Stimulated activated CD8-positive, alpha-beta memory T cell treated with anti-CD3 and anti-CD28 coated beads, Interleukin-15, amount 100 ng/mL, for 4 hours (primary cell): ENCODE measurements at regions not wholly inside any gene's neighbourhood (a gene's known extent, or its start where the extent isn't known, plus 50 kb on each side); places are given as distances from the start of the nearest gene placed in this dataset.
"Not testable (repeated sequence)": the region's sequence is repeated elsewhere in the genome, so short reads cannot be mapped to it uniquely, and the experiment has no call there.

Source experiments
- DNase-seq, 2 donors: peaks; one replicate each; pipeline ENCODE4 v3.0.0-alpha.2; 2020; ENCODE audit warnings: low read depth in 2 of 2

DNA sequence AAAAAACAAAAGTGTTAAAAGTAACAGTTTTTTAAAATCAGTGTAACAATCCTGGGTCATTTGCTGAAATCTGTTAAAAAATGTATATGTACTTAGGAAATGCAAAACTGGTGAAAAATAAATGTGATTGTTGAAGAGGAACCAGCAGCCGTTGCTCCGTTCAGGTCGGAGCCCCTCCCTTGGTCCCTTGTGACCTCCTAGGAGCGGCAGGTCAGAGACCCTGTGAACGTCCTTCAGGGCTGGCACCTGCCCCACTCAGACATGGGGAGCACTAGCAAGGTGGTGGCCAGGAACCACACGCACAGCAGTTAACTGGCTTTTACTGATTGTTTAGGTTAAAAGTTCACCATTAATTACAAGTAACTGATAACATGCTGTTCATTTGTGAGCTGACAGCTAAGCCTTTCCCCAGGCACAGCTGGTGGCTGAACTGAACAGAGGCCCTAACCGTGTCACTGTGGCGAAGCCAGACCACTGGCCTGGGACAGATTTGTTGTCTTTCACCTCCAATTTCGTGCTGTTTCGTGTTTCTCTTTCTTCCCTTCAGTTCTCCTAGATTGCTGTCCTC is 159.2 kb upstream of the ALKAL2 start:
- DNase-seq: no peak

DNA sequence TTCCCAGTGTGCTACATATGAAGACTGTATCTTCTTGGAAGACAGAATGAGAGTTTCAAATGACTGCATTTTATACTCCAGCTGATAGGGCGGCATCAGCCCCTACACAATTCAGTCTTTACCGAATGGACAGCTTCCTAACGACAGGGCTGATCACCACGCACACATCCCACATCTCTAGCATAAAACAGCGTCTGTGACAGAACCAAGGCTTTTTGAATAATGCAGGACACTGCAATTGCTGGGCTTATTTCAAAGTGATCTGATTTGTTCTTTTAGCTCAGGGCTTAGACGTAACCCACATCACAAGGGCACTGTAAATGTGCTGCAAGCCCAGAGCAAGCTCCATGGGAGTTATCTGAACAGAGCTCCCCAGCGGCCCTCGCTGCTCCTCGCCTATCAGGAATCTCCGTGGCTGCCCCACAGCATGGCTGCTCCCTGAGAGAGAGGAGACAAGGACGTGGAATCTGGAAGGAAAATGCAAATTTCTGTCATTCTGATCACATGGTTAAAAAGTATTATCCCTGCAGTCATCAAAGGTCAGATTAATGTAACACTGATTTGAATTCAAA is 158.5 kb upstream of the ALKAL2 start:
- no peak for DNase-seq

DNA sequence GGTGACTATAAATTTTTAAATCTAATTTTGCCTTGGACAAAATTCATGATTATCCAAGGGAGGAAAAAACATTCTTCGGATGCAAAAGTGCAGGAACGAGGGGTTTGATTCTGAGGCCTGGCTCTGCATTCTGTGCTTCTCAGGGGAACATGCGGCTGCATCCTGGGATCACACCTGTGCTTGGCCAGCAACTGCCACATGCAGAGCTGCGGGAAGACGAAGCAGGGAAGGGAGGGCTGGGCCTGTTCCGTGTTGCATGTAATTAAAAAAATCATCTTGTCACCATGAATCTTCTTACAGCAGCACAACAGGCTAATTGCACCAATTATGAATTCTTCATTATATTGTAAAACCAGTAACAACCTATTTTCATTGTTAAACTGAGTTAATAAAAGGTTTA is 158.0 kb upstream of the ALKAL2 start:
- no peak for DNase-seq

DNA sequence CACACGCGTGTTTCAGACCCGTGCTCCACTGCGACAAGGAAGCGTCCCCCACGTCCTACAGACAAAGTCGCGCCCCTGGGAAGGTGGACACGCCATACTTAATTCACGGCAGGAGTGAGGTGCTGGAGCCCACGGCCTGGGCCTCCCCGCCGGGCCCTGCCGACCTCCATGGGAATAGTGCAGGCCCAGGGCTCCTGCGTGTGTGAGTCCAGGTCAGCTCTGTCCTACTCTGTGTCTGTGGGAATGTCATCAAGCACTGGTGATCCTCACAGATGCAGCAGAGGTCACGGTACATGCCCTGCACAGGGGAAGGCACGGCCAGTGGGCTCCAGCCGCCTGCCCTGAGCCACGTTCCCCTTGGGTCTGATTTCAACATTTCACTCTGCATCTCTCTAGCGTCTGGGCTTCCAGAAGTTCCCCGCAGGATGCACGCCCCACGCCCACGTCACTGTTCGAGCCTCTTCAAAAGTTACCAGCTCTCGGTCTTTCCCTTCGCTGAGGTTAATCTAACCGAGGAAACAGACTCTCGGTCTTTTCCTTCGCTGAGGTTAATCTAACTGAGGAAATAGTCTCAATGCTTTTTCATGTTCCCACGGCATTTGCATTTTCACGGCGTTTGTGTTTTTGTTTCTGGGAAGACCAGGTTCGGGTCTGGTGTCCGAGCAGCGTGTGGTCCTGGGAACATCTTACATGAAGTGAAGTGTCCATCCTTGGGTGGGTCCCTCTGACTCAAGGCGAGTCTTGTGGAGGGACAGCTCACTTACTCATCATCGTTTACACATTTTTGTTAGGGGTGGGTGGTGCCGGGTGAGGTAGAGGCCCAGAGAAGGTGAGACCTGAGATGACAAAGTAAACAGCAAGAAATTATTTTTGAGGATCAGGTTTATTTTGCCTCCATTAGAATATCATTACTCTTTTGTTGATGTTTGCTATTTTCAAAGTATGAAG is 157.3 kb upstream of the ALKAL2 start:
- DNase-seq: no peak

DNA sequence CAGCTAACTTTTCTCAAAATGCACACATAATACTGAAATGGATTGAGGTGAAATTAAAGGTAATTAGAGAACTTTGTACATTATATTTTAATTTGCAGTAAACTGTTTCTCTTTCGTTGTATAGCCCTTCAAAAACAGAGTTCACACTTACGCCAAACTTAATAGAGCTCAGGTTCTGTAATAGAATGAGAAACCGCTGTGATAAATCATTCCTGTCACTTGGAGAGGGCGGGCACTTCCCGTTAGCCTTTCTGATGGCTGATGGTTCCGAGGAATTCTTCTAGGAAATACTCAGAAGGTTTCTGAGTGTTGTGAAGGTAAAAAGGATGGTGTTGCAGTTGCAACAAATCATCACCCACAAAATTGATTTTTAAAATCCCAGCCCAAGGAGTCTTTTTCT is 155.8 kb upstream of the ALKAL2 start:
- DNase-seq: no peak

DNA sequence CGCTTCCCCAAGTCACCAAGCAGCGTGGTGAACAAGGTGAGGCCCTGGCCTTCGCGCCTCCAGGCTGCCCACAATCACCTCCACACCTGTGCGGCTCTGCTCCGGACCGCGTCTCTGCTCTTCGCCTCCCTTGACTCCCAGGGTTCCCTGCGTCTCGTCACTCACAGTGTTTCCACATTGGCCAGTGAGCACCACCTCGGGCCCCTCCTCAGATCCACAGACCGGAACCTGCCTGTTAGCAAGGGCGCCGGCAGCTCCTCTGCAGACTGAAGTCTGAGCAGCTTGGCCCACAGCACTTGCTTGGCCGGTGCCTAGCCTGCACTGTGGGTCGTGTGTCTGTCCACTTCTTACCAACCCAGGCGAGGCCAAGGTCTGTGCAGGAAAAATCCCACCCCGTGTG is 155.3 kb upstream of the ALKAL2 start:
- no peak for DNase-seq

DNA sequence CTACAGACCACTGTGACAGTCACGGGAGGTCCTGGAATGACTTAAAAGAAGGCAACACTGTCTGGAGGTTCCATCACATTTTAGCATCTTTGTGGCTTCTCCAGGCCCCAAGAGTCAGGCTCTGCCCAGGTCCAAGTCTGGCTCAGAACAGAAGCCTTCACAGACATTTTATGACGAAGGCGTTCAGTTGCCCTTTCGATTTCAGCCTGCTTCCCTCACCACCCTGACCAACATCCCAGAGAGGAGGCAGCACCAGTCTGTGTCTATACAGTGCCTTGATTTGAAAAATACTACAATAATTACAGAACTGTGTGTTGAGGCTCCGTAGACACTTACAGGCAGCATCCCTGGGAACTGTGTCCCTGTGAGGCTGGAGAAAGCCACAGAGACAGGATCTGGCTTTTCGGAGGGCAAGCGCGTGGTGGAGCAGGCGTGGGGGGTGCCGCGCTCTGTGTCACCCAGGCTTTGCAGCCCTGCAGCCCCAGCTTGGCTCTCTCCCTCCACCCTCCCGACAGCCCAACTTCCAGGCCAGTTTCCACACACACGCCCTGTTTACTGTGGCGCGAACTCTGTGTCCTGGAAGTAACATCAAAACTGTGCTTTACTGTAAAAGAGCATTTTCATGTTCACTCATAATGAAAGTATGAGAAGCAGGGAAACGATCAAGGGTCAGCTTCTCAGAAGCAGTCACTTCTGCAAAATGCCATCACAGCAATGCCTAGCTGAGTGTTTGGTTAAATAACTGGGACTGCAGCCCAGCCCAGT is 153.5 kb upstream of the ALKAL2 start:
- no peak for DNase-seq

DNA sequence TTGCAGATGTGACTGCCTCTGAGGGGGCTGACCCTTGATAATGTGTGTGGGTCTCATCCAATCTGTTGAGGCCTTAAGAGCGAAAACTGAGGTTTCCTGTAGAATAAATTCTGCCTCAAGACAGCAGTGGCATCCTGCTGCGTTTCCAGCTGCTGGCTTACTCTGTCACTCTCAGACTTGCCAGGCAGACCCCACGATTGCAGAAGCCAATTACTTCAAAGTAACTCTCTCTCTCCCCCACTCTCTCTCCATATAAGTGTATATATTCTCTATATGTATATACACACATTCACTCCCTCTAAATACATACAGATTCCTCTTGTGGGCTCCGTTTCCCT is 152.5 kb upstream of the ALKAL2 start:
- no peak for DNase-seq

DNA sequence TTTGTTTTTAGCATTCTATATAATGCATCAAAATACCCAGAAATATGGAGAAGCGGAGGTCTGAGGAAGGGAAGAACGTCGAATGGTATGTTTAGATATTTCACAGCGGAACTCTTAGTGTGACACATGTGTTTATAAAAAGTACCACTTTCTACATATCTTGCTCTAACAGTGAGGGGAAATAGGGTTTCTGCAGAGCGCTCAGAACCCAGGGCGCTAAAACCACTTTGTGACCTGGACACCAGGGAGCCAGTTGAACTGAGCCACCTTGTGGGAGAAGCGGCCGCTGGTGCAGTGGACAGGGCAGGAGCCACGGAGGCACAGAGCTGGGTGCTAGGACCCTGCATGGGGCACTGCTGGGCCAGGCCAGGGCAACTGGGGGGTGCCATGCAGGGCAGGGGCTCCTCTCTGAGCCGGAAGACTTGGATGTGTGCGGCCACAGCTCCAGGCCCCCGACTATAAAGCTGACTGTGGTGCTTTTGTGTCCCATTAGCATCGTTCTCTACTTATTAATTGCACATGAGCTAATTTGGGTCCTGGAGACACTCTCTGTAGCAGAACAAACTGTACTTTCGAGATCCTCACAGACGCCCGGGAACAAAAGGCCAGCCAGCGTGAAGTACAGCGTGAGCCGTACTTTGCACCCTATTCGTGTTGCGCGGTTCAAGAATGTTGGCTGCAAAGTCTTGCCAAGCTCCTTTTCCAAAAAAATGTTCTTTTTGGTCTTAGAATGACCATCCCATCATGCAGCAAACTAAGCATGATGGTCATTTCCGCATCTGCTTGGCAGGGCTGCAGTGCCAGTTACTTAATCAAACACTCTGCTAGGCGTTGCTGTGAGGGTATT is 151.9 kb upstream of the ALKAL2 start:
- no peak for DNase-seq

DNA sequence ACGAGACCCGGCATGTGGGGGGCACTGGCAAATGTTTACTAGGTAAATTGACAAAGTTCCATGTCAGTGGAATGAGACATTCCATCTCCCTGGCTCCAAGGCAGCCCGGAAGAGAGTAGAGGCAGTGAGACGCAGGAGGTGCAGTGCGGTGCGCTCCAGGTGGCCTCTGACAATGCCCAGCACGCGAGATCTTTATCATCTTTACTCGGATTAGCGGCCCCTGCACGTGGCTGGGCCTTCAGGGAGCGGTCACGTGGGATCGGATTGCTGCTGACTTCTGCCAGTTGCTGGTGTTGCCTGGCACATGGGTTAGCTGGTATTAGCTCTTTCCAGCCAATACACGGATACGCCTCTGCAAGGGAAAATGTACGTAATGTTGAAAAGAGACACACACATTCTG is 151.2 kb upstream of the ALKAL2 start:
- DNase-seq: no peak

DNA sequence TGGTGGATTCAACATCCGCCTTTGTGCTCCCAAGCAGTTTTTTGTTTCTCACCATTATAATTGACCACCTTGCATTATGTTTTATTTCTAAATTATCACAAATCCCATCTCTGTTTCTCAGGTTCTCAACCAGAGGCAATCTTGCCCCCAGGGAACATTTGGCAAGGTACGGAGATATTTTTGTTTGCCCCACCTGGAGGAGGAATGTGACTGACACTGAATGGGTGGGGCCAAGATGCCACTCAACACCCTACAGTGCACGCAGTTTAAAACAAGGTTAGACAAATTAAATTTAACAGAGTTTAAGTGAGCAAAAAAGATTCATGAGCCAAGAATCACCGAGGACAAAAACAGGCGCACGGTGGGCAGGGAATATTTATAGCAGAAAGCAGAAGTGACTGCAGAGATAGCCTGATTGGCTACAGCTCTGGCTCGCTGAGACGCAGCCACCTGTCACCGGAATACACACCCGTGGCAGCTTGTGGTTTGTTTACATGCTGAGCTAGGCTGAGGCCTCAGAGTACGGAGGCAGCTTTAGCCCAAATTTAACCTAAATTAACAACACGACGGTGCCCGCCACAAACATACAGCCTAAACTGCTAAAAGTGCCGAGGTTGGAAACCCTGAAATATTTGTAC is 150.0 kb upstream of the ALKAL2 start:
- peak in 1 of 2 donors; percentile 27 for DNase-seq

DNA sequence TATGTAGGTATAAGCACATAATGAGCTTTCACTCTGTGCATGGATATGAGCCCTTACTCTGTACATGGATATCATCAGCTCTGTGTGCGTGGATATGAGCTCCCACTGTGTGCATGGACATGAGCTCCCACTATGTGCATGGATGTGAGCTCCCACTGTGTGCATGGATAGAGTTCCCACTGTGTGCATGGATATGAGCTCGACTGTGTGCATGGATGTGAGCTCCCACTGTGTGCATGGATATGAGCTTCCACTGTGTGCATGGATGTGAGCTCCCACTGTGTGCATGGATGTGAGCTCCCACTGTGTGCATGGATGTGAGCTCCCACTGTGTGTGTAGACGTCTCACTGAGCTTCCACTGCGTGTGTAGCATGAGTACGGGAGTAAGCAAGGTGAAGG is 149.3 kb upstream of the ALKAL2 start:
- no peak for DNase-seq

DNA sequence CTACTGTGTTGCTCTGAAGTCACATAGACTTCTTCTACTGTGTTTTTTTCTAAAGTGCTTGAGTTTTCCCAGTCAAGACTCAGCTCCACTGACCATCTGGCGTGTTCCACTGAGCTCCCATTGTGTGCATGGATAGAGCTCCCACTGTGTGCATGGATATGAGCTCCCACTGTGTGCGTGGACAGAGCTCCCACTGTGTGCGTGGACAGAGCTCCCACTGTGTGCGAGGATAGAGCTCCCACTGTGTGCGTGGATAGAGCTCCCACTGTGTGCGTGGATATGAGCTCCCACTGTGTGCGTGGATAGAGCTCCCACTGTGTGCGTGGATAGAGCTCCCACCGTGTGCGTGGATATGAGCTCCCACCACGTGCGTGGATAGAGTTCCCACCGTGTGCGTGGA is 148.3 kb upstream of the ALKAL2 start:
- DNase-seq: no peak

DNA sequence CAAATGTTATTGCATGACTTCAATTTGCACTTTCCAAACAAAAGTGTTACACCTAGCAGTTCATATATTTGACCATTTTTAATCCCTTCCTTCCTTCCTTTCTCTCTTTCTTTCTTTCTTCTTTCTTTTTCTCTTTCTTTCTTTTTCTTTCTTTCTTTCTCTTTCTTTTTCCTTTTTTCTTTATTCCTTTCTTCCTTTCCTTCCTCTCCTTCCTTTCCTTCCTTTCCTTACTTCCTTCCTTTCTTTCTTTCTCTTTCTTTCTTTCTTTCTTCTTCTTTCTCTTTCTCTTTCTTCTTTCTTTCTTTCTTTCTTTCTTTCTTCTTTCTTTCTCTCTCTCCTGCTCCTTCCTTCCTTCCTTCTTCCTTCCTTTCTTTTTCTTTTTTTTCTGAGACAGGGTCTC is 146.7 kb upstream of the ALKAL2 start:
- no peak for DNase-seq

DNA sequence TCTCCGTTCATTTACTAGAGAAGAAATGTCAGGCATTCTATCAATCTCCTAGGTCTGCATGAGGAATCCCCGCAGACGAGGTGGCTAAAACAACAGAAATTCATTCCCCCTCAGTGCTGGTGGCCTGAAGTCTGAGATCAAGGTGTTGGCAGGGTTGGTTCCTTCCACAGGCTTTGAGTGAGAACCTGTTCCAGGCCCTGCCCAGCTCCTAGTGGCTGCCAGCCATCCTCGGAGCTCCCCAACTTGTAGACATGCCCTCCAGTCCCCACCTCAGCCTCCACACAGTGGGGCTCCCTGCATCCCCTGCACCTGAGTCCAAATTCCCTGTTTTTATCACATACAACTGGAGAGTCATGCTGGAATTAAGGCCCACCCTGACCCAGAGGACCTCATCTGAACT is 145.3 kb upstream of the ALKAL2 start:
- DNase-seq: no peak

DNA sequence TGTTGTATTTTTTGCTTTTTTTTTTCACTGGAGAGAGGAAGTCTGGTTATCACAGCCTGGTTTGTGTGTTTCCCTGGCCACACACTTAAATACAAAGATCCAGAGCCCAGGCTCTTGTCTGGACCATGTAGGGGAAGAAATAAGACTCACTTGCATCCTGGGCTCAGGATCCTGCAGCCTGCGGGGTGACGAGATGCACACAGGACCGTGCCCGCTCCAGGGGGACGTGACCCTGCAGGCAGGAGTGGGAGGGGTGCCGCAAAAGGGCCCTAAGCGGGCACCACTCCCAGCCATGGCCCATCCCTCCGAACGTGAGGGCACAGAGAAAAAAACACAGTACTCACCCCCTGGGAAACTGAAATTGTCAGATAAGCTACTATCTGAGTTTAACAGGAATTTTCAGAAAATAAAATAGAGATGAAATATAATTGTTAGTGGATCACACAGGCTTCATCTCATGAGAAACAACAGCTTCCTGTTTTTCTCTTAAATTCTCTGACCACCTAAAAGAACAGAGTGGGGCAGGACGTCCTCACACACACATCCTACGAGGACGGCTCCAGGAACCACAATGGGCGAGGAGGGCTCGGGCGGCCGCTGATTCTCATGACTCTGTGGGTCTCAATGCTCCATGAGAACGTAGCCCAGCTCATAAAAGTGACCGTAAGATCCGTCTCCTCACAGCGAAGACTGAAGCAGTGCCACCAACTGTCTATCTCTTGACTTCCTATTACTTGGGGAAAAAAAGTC is 142.6 kb upstream of the ALKAL2 start:
- no peak for DNase-seq

DNA sequence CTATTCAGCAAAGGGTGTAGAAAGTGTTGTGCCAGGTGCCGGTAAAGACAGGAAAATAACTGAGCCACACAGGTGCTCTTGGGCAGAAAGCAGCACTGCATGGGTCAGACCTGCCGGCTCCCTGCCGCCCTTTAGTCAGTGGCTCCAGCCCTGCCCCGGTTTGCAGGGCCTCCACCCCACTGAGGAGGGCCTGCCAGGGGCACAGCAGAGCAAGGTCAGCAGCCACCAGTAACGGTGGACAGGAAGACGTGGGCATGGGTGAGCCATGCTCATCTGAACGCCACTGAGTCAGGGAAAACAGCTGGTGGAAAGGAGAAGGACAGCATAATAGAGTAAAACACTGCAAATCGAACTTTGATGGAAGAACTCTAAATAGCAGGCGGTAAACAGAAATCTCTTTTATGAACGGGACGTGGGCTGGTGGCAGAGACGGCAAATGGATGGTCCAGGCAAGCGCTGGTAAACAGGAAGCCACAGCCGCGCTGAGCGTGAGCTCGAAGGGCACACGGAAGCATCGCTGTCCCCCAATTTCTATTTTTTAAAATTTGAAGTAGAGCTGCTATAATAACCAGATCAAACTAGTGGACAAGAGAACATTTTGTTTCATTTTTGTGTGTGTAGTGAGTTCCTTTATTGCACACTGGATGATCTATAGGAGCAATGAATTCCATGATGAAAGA is 141.8 kb upstream of the ALKAL2 start:
- no peak for DNase-seq

DNA sequence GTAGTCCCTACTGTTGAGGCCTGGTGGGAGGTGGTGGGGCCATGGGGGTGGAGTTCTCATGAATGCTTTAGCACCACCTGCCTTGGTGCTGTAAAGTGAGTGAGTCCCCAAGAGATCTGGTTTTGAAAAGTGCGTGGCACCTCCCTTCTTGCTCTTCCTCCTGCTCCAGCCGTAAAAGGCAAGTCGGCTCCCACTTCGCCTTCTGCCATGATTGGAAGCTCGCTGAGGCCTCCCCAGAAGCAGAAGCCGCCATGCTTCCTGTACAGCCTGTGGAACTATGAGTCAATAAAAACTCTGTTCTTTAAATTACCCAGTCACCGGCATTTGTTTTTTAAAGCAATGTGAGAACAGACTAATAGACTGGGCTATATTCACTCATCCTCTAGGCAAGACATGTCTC is 141.3 kb upstream of the ALKAL2 start:
- DNase-seq: no peak

DNA sequence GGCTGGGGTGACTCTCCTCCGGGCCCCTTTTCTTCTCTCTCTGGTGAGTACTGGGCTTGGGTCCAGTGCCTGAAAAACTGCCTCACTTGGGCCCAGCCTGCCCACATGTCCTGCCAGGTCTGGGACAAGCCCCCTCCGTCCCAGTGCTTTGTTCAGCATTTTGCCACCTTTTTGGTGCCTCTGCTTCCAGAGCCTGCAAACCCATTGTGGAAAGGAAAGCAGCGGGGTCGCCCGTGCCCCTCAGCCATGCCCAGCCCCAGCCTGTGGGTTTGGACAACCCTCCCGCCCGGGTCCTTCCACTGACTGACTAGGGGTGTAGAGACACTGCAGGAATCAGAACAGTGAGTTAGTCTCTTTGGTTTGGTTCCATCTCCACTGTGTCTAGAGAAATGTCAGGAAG is 140.7 kb upstream of the ALKAL2 start:
- no peak for DNase-seq

DNA sequence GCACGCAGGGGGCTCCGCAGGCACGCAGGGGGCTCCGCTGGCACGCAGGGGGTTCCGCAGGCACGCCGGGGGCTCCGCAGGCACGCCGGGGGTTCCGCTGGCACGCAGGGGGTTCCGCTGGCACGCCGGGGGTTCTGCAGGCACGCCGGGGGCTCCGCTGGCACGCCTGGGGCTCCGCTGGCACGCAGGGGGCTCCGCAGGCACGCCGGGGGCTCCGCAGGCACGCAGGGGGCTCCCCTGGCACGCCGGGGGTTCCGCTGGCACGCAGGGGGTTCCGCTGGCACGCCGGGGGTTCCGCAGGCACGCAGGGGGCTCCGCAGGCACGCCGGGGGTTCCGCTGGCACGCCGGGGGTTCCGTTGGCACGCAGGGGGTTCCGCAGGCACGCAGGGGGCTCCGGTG is 138.8 kb upstream of the ALKAL2 start:
- not testable (repeated sequence) for DNase-seq
